COLO668 (cell line): ENCODE measurements at regions not wholly inside any gene's neighbourhood (a gene's known extent, or its start where the extent isn't known, plus 50 kb on each side); places are given as distances from the start of the nearest gene placed in this dataset.

ENCODE experiments used
- DNase-seq: peaks from one replicate; lab custom pipeline; 2025; ENCODE audit not compliant: unreplicated experiment; lab: John Stamatoyannopoulos, UW

DNA sequence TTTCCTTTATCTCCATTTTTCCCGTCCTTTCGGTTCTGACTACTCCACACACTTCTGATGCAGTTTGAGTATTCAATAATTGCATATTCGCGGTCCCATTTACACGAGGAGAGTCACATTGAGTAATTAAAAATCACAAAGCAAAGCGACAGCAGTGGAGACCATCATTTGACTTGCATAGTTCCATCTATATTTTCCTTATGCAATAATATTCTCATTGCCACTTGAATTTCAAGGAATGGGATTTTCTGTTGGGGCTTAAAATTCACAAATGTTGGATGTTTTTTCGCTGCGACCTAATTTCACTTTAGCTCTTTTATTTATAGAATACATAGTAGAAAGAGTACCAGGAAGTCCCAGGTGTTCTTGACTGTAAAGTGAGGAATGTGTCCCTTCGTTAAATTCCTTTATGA, 186.8 kb downstream of the ZEB2 start:
- DNase-seq, result no peak

GRCh38 chr2:144332356-144333142, 187.4 kb downstream of the ZEB2 start:
- peak; percentile 95 for DNase-seq

GRCh38 chr2:144331674-144332355, 188.1 kb downstream of the ZEB2 start:
- no peak for DNase-seq

GRCh38 chr2:144330951-144331673, 188.8 kb downstream of the ZEB2 start:
- DNase-seq, result peak; percentile 15

DNA sequence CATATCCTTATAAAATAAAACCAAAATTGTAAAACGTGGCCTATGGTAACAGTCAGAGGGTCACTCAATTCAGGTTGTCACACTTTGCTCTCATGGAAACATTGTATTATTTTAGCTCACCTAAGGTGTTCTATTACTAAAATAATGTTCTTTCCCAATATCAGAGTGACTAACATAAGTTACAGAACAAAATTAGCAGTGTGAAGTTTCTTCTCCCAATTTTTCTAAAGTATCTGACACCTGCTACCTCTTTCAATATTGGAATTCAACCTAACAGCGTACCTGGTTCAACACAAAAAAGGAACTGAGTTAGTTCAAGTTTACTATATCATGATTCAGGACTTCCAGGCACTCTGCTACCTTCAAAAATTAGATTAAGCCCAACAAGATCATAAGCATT, 190.4 kb downstream of the ZEB2 start:
- no peak for DNase-seq

DNA sequence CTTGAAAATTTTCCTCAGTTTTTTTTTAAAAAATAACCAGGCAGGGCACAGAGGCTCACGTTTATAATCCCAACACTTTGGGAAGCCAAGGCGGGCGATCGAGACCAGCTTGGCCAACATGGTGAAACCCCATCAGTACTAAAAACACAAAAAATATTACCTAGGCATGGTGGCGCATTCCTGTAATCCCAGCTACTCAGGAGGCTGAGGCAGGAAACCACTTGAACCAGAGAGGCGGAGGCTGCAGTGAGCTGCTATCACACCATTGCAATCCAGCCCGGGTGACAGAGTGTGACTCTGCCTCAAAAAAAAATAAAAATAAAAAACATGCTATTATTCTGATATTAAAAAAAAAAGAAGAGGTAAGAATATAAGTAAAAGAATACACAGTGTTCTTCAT, 191.0 kb downstream of the ZEB2 start:
- DNase-seq, result no peak

DNA sequence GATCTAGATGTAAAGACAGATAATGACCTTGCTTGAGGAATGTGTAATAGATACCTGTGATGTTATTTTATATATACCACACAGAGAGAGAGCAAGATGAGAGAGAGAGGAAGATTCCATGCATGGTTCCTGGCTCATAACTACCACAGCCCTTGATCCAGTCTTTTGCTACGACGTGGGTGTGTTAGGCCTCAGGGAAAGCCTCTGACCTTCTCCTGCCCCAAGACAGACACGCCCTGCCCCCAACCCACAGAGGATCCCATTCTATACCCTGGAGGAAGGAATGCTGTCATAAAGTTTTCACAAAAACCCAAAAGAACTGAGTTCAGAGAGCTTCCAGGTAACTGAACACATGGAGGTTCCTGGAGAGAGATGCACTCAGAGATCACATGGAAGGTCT, 193.1 kb downstream of the ZEB2 start:
- no peak for DNase-seq

DNA sequence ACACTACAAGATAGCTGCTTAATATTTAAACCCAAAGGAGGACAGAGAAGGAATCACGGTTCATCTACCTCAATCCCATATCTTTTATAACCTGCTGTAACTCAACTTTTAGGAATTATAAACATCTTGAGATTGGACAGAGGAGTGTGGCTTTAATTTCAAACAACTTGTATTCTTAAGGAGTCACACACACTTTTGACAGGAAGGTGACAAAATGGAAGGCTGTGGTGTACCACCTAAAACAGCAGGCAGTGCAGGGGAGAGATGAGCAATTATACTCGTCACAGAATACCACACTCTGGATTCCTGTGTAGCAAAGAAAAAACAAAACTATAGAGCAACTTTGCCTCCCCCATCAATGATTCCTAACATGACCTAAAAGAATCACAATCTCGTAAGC, 194.8 kb downstream of the ZEB2 start:
- no peak for DNase-seq

DNA sequence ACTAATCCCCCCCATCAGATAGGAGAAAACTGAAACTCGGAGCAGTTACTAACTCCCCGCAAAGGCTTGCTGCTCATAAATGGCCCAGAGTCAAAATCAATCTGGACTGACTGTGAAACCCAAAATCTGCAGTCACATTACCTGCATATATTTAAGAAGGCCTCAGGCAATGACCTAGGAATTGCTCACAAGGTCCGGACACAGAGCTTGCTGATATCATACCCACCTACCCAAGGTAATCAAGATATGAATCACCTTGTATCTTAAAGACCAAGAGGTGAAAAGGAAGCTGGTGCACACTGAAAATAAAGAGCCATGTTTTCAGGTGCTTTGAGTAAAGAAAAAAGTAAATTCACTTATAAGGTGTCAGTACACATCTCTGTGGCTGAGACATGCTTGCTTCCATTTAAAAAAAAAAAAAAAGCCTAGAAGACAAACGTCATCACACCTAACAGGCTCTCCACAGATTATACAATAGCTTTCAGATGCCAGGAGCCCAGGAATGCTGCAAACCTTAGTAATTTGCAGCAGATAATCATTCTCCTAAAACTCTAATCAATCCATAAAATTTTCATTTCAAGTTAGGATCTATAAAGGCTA, 195.4 kb downstream of the ZEB2 start:
- DNase-seq, result no peak

GRCh38 chr2:144323946-144324345, 196.0 kb downstream of the ZEB2 start:
- no peak for DNase-seq

- DNase-seq, result no peak
Measured at GRCh38 chr2:144322379-144322778, 197.5 kb downstream of the ZEB2 start.

GRCh38 chr2:144320491-144320890, 199.4 kb downstream of the ZEB2 start:
- no peak for DNase-seq

DNA sequence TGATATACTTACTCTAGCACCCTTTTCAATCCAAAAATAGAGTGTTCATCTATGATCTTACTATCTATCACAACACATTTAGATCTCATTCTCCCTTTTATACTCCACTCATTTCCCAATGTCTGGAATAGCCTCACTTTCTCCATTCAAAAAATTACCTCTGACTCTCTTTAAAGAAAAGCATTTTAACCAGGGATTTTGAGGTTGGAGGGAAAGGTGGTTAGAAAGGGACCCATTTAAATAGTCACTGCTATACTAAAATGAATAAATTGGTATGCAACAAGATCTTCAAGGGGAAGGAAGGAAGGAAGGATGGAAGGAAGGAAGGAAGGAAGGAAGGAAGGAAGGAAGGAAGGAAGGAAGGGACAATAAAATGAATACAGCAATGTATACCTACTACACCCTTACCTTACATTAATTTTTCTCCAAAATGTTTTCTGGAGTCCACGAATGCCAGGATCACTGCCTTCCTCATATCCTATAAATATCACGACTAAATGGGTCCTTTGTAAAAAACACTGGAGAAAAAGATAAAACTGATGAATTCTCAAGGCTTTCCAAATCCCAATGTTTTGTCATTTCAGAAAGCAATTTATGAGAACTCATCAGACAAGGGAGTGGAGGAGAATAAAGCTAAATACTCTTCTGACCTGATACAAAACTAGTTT, 202.7 kb downstream of the ZEB2 start:
- DNase-seq, result no peak

DNA sequence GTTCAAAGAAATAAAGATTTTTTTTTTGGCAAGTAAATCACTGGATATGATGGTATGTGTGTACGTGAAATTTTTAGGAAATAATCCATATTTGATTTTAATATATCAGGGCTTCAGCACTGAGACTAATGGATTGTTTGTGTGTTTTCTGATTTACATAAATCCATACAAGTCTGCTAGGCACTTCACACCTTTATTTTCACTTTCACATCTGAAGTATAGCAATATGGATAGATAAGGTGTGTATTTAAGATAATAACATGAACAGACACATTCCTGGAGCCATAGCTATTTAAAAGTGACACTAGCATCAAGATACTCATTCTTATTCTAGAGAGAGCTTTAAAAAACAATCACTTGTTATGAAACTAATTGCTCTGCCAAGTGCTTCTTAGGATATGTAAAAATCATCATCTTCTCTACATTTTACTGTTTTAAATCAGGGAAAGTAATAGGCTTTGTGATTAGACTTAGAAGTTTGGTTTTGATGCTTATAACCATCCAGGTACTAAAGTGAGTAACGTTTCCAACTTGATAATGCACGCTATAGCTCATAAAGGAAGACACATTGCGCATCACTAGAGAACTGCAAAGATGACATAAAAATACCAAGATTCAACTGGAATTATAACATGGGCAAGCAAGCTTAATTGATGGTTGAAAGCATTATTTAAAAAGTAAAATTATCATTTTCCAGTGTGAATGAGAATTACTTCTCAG, 208.9 kb downstream of the ZEB2 start:
- DNase-seq, result no peak

DNA sequence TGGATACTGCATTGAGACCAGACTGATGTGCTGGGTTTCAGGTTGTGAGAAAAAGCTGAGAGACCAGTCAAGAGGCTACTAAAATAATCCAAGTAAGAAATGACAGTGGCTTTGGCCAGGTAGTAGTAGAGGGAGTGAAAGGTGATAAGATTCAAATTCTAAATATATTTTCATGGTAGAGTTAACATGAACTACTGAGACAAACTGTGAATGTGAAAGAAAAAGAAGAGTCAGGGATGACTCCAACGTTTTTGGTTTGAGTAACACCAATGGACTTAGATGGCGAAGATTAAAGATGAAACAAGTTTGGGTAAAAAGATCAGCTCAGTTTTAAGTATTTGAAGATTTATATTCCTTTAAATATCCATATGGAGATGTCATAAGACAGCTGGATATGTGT, 209.4 kb downstream of the ZEB2 start:
- no peak for DNase-seq

GRCh38 chr2:144307711-144308110, 212.2 kb downstream of the ZEB2 start:
- no peak for DNase-seq

- DNase-seq, result no peak
Measured at GRCh38 chr2:144304202-144304601, 215.7 kb downstream of the ZEB2 start.

GRCh38 chr2:144300632-144301031, 219.3 kb downstream of the ZEB2 start:
- DNase-seq, result no peak

DNA sequence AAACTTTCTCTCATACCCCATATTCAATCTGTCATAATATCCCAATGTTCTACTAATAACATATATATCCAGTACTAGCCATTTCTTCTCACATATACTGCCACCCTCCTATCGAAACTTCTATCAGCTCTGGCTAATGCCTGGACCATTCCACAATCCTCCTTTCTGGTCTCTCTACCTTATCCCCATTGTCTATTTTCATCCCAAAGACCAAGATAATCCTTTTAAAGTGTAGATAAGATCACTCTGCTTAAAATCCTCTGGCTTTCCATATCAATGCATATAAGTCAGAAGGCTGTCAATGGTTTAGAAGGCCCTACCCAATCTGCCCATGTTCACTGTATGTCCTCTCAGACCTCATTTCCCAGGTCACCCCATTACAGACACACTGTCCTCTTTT, 229.6 kb downstream of the ZEB2 start:
- no peak for DNase-seq

DNA sequence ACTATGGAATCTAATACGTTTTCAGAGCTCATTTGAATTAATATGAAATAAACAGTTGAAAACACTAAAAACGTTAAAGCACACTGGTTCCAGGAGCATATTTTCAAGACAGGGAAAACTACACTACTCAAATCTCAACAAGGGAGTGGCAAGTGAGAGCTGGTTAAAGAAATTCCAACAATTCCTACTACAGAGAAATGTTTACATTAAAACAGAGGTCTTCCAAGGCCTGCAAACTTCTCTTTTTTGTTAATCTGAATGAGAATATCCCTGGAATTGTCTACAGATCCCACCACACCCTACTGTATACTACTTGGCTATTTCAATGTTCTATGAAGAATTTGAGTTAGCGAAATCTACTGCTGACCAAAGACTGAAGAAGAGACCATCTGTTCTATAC, 231.5 kb downstream of the ZEB2 start:
- no peak for DNase-seq
